Renal cortex interstitium (tissue), 11 donors: ENCODE measurements at regions not wholly inside any gene's neighbourhood (a gene's known extent, or its start where the extent isn't known, plus 50 kb on each side); places are given as distances from the start of the nearest gene placed in this dataset.

Experiments used
- DNase-seq, 11 donors: peaks; one replicate each; pipeline ENCODE4 v3.0.0-alpha.2; 2013; ENCODE audit warnings: low read depth in 9 of 11, low spot score in 4 of 11; ENCODE audit errors: extremely low read depth in 1 of 11

DNA sequence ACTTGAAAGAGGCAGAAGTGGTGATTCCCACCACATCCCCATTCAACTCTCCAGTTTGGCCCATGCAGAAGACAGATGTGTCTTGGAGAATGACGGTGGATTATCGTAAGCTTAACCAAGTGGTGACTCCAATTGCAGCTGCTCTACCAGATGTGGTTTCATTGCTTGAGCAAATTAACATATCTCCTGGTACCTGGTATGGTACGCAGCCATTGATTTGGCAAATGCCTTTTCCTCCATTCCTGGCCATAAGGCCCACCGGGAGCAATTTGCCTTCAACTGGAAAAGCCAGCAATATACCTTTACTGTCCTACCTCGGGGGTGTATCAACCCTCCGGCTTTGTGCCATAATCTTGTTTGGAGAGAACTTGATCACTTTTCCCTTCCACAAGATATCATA is 411.5 kb upstream of the SMIM21 start:
- no peak for DNase-seq

DNA sequence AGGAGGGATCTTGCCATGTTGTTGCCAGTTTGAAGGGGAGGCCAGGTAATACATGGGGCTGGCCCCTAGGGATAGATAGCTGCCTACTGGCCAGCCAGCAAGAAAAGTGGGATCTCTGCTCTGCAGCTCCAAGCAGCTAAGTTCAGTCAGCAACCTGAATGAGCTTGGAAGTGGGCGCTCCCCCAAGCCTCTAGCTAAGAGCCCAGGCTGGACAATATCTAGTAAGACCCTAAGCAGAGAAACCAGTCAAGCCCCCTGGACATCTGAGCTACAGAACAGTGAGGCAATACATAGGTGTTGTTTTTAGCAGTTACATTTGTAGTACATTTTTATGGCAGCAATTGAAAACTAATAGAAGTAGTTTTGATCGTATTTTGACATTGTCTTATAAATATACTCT is 409.8 kb upstream of the SMIM21 start:
- no peak for DNase-seq

DNA sequence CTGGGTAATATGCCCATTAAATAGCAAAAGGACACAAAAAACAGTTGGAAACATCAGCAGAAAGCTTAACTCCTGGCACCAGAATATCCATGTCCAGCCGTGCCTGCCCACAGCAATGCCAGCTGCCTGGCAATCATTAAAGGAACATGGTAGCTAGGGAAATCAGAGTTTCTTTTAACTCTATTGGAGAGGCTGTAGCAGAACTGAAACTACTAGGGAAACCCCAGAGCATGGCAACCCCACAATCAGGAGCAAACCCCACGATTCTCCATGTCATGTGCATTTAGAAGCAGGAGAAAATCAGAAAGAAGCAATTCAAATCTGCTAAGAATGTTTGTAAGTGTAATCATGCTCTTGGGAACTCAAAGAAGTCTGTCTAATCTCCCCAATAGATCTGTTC is 409.0 kb upstream of the SMIM21 start:
- DNase-seq, result no peak

DNA sequence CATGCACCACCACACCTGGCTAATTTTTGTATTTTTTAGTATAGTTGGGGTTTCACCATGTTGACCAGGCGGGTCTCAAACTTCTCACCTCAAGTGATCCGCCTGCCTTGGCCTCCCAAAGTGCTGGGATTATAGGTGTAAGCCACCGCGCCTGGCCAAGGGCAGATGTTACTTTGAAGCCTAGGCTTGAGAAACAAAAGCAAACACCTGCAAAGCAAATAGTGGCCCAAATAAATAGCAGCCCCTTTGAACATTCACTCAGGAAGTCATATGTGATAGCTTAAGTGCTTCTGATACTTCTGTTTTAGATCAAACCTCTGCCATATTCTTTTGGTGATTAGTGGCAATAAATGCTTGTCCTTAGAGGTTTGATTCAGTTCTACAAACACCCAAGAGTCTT is 404.5 kb upstream of the SMIM21 start:
- DNase-seq, result no peak

DNA sequence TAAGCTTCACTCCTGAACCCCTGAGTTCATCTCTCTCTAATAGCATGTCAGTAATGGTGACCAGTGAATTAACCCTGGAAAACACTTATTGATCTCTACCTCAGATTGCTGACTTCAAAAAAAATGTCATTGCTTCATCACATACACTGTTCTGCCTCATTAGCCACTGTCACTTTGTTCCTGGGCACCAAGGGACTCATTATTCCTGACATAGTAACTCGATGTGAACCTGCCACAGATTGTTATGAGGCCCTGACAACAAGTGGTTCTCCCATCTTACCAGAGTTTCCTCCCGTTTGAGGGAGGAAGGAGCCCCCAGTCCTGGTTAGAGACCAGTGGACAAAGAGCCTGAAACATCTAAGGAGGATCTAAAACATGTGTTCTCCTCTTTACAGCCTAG is 403.3 kb upstream of the SMIM21 start:
- DNase-seq, result no peak

DNA sequence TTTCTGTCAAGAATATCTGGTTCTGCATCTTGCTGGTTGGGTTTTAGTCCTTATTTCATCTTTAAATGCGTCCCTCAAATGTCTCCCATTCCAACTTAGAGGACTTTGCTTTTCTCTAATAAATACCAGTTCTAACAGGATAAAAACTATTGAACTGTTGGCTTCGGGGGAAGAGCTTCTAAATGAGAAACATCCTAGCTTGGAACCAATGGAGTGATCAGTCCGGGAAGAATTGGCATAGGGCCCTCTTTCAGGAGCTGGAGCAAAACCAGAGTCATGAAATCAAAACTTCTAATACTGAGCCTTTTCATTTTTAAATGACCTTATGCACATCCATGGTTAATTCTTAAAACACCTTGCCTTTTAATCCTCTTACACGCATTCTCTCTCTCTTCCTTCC is 401.6 kb upstream of the SMIM21 start:
- no peak for DNase-seq

DNA sequence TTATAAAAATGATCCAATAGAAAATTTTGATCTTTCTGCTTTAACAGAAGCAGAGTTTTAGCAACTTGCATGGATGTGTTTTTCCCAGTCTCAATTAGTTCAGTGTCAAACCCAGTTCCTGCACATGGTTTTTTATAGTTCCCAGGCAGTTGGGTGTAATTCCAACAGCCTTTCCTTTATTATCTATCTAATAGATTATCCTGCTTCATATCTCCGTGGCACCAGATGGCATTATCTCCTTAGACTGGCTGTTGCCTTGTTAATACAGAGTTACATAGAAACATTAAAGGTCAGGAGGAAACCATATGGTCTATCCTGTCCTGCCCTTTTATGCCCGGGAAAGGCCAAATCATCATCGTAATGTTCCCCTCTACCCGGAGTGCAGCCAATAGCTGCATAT is 400.9 kb upstream of the SMIM21 start:
- no peak for DNase-seq

DNA sequence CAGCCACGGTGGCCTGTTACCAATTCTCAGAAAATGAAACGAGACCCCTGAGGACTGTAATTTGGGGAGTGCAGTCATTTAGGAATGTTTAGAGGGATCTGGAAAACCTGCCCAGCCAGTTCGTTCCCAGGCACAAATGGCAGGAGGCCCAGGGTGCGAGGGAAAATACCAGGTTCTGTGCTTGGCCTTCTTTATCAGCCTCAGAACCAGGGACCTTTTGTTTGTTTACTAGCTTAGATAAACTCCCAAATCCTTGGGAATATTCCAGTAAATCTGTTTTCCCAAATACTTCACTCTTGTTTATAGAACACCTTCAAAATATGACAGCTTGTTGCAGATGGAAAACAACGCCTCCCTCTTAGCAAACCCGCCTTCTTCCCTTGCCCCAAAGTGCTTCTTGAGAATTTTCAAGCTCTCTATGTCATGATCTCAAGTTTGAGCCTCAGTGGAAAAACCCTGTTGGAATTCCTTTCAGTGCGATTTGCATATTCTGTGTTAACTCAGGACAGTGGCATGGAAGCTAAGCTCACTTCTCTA is 400.3 kb upstream of the SMIM21 start:
- DNase-seq, result no peak

DNA sequence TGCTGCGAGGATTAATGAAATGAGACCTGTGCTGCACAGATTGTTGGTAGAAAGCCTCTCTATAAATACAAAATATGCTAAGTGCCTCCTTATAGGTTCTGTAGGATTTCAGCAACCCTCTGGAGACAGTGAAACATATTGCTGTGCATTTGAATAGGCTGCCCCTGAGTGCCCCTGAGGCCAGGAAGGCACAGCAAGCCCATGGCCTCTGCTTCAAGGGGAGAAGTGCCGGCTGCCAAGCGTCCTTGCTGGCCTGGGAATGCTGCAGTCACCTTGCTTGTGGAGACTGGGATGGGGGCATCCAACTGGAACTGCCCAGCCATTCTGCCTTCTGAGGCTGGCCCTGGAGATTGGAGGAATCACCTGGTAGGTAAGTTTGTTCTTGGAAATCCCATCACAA is 397.2 kb upstream of the SMIM21 start:
- no peak for DNase-seq

DNA sequence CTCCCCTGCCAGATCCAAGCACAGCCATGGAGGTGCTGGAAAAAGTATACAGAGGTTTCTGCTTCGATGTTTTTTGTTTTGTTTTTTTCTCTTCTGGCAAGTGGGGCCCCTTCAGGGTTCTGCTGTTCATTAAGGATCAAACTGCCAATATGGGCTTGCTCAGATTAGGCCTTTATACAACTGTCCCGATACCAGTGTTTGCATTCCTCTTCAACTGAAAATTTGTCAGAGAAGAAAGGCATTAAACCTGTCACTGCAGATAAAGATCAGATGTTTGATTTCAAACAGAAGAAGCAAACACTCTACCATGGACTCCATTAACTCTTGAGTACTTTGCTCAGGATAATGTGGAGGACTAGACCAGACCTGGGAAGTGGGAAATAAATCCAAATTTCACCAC is 396.0 kb upstream of the SMIM21 start:
- DNase-seq, result peak in 1 of 11 donors; percentile 36

DNA sequence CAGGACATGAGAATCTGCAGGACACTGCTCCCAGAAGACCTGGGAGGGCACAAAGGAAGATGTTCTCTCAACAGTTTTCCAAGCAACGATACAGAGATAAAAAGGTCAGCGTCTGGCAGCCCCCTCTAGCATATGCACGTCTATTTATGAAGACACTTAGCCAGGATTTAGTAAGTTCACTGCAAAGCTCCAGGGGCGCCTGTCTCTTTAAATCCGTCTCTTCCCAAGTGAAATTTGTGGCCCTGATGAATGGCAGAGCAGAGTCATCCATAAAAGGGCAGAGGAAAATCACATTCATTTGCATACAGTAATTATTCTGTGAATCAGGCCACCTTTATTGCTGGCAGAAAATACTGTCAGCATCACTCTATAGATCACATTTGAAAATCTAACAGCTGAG is 390.9 kb upstream of the SMIM21 start:
- no peak for DNase-seq

DNA sequence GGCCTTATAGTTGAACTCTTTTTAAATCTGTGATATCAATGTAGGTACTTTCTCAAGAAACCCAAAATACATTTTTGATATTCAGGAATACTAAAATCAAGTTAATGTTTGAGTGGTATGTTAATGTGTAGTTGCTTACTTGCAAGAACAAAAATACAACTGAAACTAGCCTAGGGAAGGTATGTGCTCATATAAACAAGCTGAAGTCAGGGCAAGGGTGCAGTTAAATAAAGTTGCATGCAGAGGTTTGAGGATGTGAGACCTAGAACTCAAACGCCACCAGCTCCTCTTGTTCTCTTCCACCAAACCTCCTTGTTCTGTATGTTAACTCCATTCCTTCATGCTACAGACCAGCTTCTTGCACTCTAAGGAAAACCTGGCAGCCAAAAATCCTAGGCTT is 388.3 kb upstream of the SMIM21 start:
- no peak for DNase-seq

DNA sequence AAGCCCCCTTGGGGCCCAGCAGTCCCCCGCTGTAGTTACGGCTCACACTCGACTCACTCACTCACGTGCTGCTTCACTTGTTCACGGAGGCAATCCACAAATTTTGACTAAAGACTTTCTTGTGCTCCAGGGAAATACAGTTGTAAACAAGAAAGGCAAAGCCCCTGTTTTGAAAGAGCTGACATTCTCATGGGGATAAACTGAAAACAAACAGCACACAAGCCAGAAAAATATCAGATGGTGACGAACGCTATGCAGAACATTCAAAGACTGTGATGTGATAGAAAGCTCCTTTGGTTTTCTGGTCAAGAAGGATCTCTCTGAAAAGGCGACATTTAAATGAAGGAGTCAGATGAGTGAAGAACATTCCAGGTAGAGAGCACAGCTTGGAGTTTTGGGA is 385.3 kb upstream of the SMIM21 start:
- DNase-seq, result no peak

DNA sequence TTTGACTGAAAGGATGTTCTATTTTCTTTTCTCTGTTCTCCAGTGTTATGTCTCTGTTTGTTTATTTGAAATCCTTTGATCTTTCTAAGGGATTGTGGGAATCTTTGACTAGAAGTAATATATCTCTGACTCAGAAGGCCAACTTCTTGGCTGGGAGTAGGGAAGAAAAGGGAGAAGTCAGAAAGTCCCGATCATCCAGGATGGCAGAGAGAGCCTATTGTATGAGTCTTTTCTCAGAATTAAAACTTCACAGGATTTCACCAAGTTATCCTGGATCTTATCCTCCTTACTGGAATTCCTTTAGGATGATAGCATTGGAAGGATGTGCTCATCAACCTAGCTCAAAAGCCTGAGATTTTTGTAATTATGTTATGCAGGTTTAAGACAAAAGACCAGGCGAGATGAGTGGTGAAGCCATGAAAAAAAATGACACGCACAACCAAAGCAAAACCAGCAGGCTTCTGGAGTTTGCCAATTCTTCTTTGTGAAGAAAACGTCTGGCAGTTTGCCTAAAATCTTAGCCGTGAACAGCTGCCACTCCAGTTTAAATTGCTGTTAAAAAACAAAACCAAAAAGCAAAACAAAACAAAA is 383.6 kb upstream of the SMIM21 start:
- no peak for DNase-seq

DNA sequence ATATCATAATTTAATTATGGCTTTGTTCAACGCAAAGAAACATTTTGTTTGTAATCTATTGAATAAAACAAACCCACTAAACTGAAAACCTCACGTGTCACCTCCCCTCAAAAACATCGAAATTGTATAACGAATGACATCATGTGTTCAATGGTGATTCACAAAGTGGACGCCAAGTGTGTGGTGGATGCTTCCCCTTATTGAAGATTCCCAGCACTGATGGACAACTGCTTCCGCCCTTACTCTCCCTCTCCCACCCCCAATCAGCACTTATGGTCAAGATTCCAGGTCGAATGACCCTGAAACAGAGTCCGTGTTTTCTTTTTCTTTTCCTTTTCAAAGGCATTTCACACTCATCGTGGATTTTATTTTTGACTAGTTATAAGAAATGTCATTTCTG is 383.0 kb upstream of the SMIM21 start:
- DNase-seq, result peak in 1 of 11 donors; percentile 11

DNA sequence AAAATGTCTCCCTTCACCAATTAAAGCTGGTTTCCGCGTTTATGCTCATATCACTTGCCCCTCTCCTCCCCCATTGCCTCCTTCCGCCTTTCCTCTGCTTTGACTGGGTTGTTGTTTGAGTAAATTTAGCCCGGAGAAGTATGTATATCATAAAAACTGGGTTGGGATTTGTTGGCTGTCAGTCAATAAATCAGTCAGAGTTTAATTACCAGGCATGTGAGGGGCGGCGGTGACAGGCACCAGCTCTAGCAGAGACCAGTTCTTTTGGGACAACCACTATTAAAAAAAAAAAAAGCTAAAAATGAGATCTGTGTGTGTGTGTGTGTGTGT is 382.4 kb upstream of the SMIM21 start:
- peak in 7 of 11 donors; percentile 35 to 74 (median 49) for DNase-seq

DNA sequence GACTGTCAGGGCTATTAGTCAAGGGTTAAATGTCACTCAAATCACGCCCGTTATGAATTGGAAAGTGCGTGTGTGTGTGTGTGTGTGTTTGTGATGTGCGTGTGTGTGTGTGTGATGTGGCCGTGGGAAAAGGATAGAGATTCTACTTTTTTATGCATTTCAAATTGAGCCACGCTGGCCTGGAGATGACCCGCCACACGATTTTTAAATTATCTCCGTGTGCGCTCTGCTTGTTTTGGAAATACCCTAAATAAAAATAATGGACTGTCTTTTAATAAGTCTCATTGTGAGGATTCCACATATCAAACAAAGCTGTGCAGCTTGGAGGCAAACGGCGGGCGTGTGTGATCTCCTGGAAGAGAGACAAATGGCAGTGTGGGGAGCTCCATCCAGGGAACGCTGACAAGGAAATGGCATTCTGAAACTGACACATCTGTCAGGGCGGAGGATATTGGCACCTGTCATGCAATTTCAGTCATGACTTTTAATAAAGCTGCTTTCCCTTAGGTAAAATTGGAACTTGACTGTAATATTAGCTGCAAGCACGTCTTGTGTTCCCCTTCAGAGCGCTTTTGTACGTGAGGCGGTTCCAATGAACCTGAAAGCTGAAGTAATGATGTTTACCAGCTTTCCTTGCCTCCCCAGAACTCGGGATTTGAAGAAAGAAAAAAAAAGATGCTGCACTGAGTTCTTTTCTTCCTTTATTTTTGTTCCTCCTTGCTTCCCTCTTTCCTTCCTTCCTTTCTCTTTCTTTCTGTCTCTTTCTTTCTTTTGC is 381.8 kb upstream of the SMIM21 start:
- peak in 1 of 11 donors; percentile 21 for DNase-seq

DNA sequence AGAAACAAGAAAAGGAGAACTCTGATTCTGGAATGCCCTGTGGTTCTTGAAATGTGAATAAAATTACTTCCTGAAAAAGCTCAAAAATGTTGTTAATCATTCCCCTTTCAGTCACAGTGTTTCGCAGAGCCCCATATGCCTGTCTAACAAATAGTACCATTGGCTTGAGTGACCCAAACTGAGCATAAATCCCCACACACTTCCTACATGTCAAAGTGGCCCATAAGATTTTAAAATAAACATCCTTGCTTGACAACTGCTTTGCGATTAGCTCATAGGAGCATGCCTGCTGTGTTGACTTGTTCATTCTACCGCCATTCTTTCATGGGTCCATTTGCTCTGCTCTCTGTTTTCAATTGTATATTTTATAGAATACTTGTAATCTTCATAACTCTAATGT is 377.8 kb upstream of the SMIM21 start:
- peak in 1 of 11 donors; percentile 14 for DNase-seq

DNA sequence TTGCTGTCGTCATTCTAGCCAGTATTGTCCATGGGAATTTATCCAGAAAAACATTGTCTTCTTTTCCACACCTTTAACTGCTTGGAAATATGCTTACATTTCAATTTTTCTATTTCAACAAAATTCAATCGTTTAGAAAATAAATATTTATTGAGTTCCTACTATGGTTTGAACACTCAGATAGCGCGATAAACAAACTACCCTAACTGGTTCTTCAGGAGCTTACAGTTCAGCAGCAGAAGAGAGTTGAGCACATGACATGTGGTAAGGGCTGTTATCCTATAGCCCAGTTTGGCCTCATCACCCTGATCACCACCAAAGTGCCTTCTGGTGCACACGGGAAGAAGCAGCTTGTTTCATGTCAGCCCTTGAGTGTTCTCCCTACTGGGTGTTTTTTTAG is 375.2 kb upstream of the SMIM21 start:
- no peak for DNase-seq

DNA sequence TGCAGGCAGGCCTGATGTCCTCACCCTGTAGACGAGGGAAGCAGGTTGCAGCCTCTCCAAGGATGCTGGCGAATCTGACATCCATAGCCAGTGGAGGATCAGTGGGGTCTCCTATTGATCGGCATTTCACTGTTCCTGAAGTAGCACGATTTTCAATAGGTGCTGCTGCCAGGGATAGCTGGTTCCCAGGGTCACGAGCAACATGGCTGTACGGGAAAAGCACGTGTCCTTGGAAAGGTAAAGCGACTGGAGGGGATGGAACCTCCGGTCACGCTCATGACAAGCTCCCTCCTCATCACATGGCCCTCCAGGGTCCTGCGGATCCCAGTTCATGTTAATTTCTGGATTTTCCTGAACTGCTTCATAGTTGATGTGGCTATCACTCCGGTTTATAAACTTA is 373.7 kb upstream of the SMIM21 start:
- no peak for DNase-seq

DNA sequence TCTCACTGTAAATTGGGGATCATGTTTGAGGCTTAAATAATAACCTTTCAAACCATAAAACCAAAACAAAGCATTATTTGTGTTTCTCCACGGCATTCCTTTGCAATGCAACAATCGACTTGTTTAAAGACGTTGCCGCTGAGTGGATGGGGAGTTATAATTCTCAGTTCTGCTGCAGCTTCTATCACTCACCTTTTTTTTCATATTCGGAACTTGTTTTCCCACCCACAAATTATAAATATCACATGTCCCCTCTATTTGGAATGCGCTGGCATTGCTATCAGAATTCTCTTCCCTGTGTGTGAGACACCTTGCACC is 372.8 kb upstream of the SMIM21 start:
- DNase-seq, result no peak
